RPMI7951 (cell line): ENCODE measurements at regions not wholly inside any gene's neighbourhood (a gene's known extent, or its start where the extent isn't known, plus 50 kb on each side); places are given as distances from the start of the nearest gene placed in this dataset.

Experiments used
- DNase-seq: peaks from one replicate; pipeline ENCODE4 v3.0.0-alpha.2; 2012; ENCODE audit warnings: low read depth

DNA sequence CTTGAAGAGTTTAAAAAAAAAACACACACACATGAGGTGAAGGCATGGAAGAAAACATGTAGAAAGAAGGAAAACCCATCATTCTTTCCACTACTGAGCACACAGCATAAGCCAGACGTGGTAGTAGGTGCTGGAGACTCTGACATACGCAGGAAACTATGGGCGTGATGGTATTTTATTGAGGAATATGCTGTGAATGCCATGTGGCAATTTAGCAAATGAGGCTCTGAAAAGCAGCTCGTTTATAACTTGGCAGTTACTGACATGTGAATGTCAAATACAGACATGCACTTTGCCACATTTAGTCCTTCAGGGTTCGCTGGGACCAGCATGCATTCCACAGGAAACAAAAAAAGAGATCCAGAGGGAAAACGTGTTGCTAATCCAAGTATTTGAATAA is 74.3 kb upstream of the IFNAR2 start:
- no peak for DNase-seq

DNA sequence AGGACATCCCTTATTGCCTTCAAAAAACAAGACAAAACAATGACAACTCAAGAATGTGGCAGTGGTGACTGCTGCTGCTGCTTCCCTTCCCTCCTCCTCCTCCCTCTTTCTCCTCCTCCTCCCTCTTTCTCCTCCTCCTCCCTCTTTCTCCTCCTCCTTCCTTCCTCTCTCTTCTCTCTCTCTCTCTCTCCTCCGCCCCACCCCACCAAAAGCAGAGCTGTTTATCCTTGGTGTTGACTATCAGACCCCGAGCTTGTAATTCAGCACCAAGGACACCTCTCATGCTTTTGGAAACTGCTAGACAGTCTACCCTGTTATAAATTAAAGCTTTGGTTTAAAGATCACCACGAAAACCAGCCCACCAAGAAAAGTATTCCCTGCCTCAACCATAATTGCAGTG is 72.4 kb upstream of the IFNAR2 start:
- DNase-seq, result no peak

DNA sequence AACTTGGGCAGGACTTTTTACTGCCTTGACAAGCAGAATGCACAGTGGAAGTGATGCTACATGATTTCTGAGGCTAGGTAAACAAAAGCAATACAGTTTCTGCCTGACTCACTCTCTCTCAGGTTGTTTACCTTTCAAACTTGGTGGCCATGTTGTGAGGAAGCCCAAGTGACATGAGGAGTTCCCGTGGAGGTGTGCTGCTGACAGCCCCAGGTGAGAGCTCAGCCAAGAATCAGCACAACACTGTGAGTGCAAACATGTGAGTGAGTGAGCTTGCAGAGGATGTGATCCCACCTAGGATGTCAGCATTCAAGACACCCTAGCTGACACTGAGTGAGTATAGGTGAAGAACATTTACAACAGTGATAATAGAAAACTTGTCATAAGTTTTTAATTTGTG is 71.1 kb upstream of the IFNAR2 start:
- DNase-seq, result no peak

DNA sequence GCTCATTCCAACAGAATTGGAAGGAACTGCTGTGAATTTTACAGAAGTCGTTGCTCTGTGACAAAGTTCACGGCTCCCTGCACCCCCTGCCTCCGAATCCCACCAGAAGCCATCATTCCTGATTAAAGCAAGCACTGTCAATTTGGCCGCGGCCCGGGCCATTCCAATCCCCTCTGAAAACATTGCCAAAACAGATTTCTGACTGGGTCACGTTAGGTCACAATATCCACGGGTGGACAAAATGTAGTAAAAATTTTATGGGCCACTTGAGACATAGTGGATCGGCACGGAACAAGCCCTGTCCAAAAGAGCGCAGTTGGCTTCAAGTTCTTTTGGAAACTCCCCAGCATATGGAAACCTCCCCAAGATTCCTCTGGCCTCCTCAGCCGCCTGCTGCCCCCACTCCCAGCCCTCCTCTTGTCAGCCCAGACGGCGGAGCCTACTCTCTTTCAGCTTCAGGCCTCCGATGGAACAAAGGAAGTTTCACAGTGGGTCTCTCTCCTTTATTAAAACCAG is 67.2 kb upstream of the IFNAR2 start:
- no peak for DNase-seq

DNA sequence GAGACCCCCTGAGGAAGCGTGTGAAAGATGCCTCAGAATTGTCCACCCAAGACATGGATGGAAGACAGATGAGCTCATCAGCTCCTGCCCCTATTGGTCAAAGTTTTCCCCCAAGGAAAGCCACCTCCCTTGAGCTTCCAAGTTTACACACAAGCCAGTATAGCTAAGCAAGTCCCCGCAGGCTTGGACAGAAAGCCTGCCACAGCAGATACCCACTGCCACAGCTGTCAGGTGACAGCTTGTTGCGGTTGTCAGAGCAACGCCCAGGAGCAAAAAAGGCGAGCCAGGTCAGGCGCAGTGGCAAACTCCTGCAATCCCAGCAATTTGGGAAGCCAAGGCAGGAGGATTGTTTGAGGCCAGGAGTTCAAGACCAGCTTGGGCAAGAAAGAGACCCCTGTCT is 60.9 kb upstream of the IFNAR2 start:
- no peak for DNase-seq

DNA sequence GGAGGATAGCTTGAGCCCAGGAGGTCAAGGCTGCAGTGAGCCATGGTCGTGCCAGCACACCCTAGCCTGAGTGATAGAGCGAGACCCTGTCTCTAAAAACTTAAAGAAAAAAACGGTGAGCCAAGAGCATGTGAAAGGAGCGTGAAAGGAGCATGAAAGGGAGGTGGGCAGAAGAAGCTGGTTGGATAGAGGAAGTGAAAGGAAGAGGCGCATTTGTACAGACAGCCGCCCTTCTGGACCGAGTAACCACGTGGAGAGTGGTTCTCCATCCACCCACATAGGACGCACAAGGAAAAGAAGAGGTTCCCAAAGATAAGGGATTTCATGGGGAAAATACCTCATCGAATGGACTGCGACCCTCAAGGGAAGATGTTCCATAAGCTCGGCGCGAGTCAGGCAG is 60.4 kb upstream of the IFNAR2 start:
- no peak for DNase-seq

DNA sequence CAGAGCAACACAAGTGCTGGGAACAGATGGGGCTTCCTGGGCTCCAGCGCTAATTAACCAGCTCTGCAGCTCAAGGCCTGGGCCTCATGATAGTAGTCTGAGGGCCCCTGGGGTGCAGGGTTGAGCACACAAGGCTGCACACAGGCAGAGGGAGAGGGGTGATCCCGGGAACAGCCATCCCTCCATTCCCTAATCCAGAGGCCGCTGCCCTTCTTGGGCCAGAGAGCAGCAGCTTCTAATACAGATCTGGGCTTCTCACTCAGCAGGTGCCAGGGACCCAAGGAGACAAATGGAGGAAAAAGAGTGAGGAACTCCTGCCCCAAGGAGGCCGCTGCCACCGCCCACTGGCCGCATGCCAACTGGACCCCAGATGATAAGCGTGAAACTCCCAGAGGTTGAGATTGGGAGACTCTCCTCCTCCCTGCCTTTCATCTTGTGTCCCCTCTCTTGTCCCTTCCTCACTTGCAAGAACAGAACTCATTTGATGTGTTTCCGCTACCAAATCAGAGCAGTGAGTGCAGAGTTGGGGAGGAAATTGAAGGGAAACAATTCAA is 58.0 kb upstream of the IFNAR2 start:
- no peak for DNase-seq

DNA sequence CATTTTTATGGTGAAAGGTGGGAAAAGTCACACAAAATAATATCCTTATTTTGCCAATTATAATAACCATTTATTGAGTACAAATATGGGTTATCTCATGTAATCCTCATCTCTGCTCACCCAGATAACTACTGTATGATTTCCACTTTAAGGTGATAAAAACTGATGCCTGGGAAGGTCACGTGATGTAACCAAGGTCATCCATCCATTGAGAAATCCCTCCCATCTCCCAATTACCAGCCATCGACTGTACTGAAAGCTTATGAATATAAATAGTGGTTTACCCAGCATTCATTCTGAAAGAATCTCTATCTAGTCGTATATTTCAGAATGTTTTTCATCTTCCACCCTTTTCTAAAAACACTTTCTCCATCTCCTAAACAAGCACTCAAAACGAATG is 55.0 kb upstream of the IFNAR2 start:
- no peak for DNase-seq
